OCI-LY7 (cell line): ENCODE measurements at regions not wholly inside any gene's neighbourhood (a gene's known extent, or its start where the extent isn't known, plus 50 kb on each side); places are given as distances from the start of the nearest gene placed in this dataset.

Experiments
- BruUV-seq: library from RNA; stranded (reverse); fragments of 400-500 nt; replicated peaks from 2 replicates; lab custom pipeline; 2021; lab: Mats Ljungman, UMichigan
- CTCF ChIA-PET: fragments of 300-600 bp; sonication (Branson Sonifier 250); formaldehyde crosslinking; loops from one replicate; lab custom pipeline; 2022; ENCODE audit warnings: antibody characterized with exemption; ENCODE audit not compliant: unreplicated experiment; lab: Charles Lee
- POLR2A ChIA-PET: fragments of 300-600 bp; sonication (Branson Sonifier 250); formaldehyde crosslinking; loops from one replicate; lab custom pipeline; 2022; ENCODE audit warnings: antibody characterized with exemption; lab: Charles Lee
- DNase-seq: peaks from one replicate; pipeline ENCODE4 v3.0.0-alpha.2; 2015; ENCODE audit warnings: low spot score
- H2AFZ ChIP-seq: fragments of 200-600 bp; sonication (generic), shearing (Covaris generic); 2 replicates; pipeline ENCODE4 v1.6.1; 2014; ENCODE audit warnings: mild to moderate bottlenecking, antibody characterized with exemption, low read length, moderate library complexity
- H3K27ac ChIP-seq: fragments of 200-600 bp; sonication (generic); 2 replicates; pipeline ENCODE4 v1.5.1; 2014; ENCODE audit warnings: mixed run types, low read depth, mild to moderate bottlenecking, moderate library complexity, low read length, inconsistent platforms; ENCODE audit not compliant: poor library complexity, severe bottlenecking
- H3K36me3 ChIP-seq: fragments of 200-600 bp; sonication (generic); 2 replicates; pipeline ENCODE4 v1.6.1; 2014; ENCODE audit warnings: mild to moderate bottlenecking, antibody characterized with exemption, low read length, moderate library complexity, mixed read lengths; ENCODE audit not compliant: insufficient read depth
- H3K4me1 ChIP-seq: fragments of 200-600 bp; sonication (generic); 2 replicates; pipeline ENCODE4 v1.5.1; 2014; ENCODE audit warnings: mild to moderate bottlenecking, low read length; ENCODE audit not compliant: insufficient read depth, poor library complexity, severe bottlenecking
- H3K4me2 ChIP-seq: fragments of 200-600 bp; sonication (generic); 2 replicates; pipeline ENCODE4 v1.6.1; 2014; ENCODE audit warnings: mild to moderate bottlenecking, low read length
- H3K4me3 ChIP-seq: fragments of 200-600 bp; sonication (generic); 2 replicates; pipeline ENCODE4 v1.5.1; 2014; ENCODE audit warnings: mild to moderate bottlenecking, low read depth, low read length; ENCODE audit not compliant: poor library complexity, severe bottlenecking
- H3K79me2 ChIP-seq: fragments of 200-600 bp; sonication (generic); 2 replicates; pipeline ENCODE4 v1.6.1; 2016; ENCODE audit warnings: low read depth, mild to moderate bottlenecking, low read length, moderate library complexity, mixed read lengths; ENCODE audit not compliant: insufficient read depth
- H3K9me2 ChIP-seq: fragments of 200-600 bp; sonication (generic); 2 replicates; pipeline ENCODE4 v1.6.1; 2016; ENCODE audit warnings: mild to moderate bottlenecking, low read length, mixed read lengths; ENCODE audit not compliant: insufficient read depth
- H3K9me3 ChIP-seq: fragments of 200-600 bp; sonication (generic); 2 replicates; pipeline ENCODE4 v1.6.1; 2014; ENCODE audit warnings: mild to moderate bottlenecking, mixed run types, low read length, mixed read lengths
- H4K20me1 ChIP-seq: fragments of 200-600 bp; sonication (generic); 2 replicates; pipeline ENCODE4 v1.6.1; 2014; ENCODE audit warnings: mild to moderate bottlenecking, antibody characterized with exemption, low read length, moderate library complexity, mixed read lengths; ENCODE audit not compliant: insufficient read depth
- CTCF ChIP-seq: fragments of 200-600 bp; sonication (generic); conservative IDR thresholded peaks from 2 replicates; pipeline ENCODE4 v1.5.1; 2014; ENCODE audit warnings: mild to moderate bottlenecking, antibody characterized with exemption, low read length, moderate library complexity, mixed read lengths
- EZH2phosphoT487 ChIP-seq: fragments of 200-600 bp; sonication (generic); IDR thresholded peaks from 2 replicates; pipeline ENCODE4 v1.6.1; 2018; ENCODE audit warnings: low read depth, borderline replicate concordance, mild to moderate bottlenecking, mixed run types, antibody characterized with exemption, low read length, moderate library complexity, mixed read lengths
- intact Hi-C: fragments of 100-400 bp; cut with micrococcal nuclease; formaldehyde crosslinking; loops from one replicate; pipeline ENCODE4 v1.10.0; 2022; ENCODE audit not compliant: unreplicated experiment

- TF ChIP-seq EZH2phosphoT487 (no peak), CTCF (no peak)
- ChIA-PET POLR2A (no interaction called here), CTCF (no interaction called here)
- Histone ChIP-seq H3K36me3 (no peaks in the 10 kb centered on the region), H2AFZ (no peak overlapping the region), H3K9me2 (no peaks in the 10 kb centered on the region), H3K4me1 (no peaks in the 10 kb centered on the region), H3K9me3 (no peaks in the 10 kb centered on the region), H3K79me2 (no peaks in the 10 kb centered on the region), H3K4me3 (no peak overlapping the region), H3K27ac (no peak overlapping the region), H4K20me1 (no peaks in the 10 kb centered on the region), H3K4me2 (no peak overlapping the region)
- BruUV-seq, result no TSS peak
- intact Hi-C loops, result no loop called here
- DNase-seq, result no peak
These were observed 186.6 kb downstream of the RAD51AP2 start for GRCh38 chr2:17331636-17332035.

GRCh38 chr2:17328161-17328560 is 190.1 kb downstream of the RAD51AP2 start:
- intact Hi-C loops, result no loop called here
- TF ChIP-seq EZH2phosphoT487, result no peak
- no peak for TF ChIP-seq CTCF
- DNase-seq, result no peak

GRCh38 chr2:17327649-17328048 is 190.6 kb downstream of the RAD51AP2 start:
- H3K79me2 ChIP-seq, result no peaks in the 10 kb centered on the region
- intact Hi-C loops, result no loop called here
- H3K27ac ChIP-seq, result no peak overlapping the region
- no peak overlapping the region for H3K4me3 ChIP-seq
- no peak overlapping the region for H3K4me2 ChIP-seq
- ChIA-PET POLR2A (interaction anchor here (0.7 kb wide), 1 partner anchor 97 kb away, joined by 6 read pairs; no protein-coding TSS in a partner anchor), CTCF (no interaction called here)
- DNase-seq, result no peak
- no peaks in the 10 kb centered on the region for H3K9me3 ChIP-seq
- H3K9me2 ChIP-seq, result no peaks in the 10 kb centered on the region
- no peak overlapping the region for H2AFZ ChIP-seq
- no peaks in the 10 kb centered on the region for H3K4me1 ChIP-seq
- H4K20me1 ChIP-seq, result no peaks in the 10 kb centered on the region
- no peak for TF ChIP-seq CTCF
- no peak for TF ChIP-seq EZH2phosphoT487
- BruUV-seq, result no TSS peak
- H3K36me3 ChIP-seq, result no peaks in the 10 kb centered on the region

More at GRCh38 chr2:17328161-17328560, 190.1 kb downstream of the RAD51AP2 start:
- H3K9me2 ChIP-seq, result no peaks in the 10 kb centered on the region
- H3K79me2 ChIP-seq, result no peaks in the 10 kb centered on the region
- no peaks in the 10 kb centered on the region for H4K20me1 ChIP-seq
- ChIA-PET POLR2A (interaction anchor here (0.7 kb wide), 1 partner anchor 96 kb away, joined by 6 read pairs; no protein-coding TSS in a partner anchor), CTCF (no interaction called here)
- H3K9me3 ChIP-seq, result no peaks in the 10 kb centered on the region
- H2AFZ ChIP-seq, result no peak overlapping the region
- no peak overlapping the region for H3K27ac ChIP-seq
- H3K4me1 ChIP-seq, result no peaks in the 10 kb centered on the region
- no peak overlapping the region for H3K4me2 ChIP-seq
- no peaks in the 10 kb centered on the region for H3K36me3 ChIP-seq
- BruUV-seq, result no TSS peak
- H3K4me3 ChIP-seq, result no peak overlapping the region
